ENCODE measurements at regions not wholly inside any gene's neighbourhood (a gene's known extent, or its start where the extent isn't known, plus 50 kb on each side); places are given as distances from the start of the nearest gene placed in this dataset.

DNA sequence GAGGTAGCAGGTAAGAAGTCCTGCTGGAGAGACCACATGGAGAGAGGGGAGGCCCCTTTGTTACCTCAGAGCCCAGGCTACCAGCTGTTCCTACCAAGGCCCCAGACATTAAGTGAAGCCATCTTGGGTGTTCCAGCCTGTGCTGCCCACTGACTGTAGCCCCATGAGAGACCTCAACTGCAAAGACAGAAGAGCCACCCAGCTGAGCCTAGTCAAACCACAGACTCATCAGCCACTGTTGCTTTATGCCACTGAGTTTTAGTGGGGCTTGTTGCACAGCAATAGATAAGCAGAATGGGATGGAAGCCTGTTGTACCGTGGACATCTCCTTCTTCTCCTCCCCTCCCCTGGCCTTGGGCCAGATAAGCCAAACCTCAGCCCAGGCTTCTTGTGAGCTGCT is 83.9 kb downstream of the ADRA2C start:
- DNase-seq (ENCODE audit: unreplicated experiment) = no peak
- no peaks in the 10 kb centered on the region for H3K9me3 Mint-ChIP-seq (ENCODE audit: unreplicated experiment)
- H3K27me3 Mint-ChIP-seq (ENCODE audit: insufficient read depth, unreplicated experiment) = peaks cover 55% of the 10 kb centered on the region
- no peaks in the 10 kb centered on the region for H3K4me1 Mint-ChIP-seq (ENCODE audit: insufficient read depth, unreplicated experiment)
- no TSS peak for BruUV-seq (replicated peaks)
- TF ChIP-seq, protein P1, sequence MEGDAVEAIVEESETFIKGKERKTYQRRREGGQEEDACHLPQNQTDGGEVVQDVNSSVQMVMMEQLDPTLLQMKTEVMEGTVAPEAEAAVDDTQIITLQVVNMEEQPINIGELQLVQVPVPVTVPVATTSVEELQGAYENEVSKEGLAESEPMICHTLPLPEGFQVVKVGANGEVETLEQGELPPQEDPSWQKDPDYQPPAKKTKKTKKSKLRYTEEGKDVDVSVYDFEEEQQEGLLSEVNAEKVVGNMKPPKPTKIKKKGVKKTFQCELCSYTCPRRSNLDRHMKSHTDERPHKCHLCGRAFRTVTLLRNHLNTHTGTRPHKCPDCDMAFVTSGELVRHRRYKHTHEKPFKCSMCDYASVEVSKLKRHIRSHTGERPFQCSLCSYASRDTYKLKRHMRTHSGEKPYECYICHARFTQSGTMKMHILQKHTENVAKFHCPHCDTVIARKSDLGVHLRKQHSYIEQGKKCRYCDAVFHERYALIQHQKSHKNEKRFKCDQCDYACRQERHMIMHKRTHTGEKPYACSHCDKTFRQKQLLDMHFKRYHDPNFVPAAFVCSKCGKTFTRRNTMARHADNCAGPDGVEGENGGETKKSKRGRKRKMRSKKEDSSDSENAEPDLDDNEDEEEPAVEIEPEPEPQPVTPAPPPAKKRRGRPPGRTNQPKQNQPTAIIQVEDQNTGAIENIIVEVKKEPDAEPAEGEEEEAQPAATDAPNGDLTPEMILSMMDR (IDR thresholded peaks at IDR 0.05; ENCODE audit: unreplicated experiment) = no peak
- ChIA-PET POLR2A (no interaction called here), CTCF (no interaction called here)
- H3K4me3 Mint-ChIP-seq (ENCODE audit: unreplicated experiment) = no peak overlapping the region
- intact Hi-C loops (cut with micrococcal nuclease) = no loop called here
- no peak overlapping the region for H3K27ac Mint-ChIP-seq (ENCODE audit: low read depth, unreplicated experiment)
- no peaks in the 10 kb centered on the region for H3K36me3 Mint-ChIP-seq (ENCODE audit: insufficient read depth, unreplicated experiment)

DNA sequence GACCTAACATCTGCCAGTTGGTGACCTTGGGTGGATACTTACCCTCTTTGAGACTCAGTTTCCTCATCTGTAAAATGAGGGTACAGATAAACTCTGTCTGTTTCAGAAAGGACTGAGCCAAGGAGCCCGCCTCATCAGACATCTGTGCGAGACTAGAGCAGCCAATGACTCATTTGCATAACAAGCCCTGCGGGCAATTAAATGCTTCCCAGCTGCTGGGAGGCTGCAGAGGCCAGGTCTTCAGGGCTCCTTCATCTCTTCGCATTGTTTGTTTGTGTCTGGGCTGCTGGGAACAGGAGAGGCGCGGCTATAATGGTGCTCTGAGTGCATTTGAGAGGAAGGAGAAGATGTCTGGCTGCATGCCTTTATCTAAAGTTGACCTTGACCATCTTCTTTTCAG is 85.0 kb downstream of the ADRA2C start:
- ChIA-PET CTCF (no interaction called here), POLR2A (no interaction called here)
- Mint-ChIP-seq H3K27me3 (ENCODE audit: insufficient read depth, unreplicated experiment) (peaks cover 55% of the 10 kb centered on the region), H3K4me3 (ENCODE audit: unreplicated experiment) (no peak overlapping the region), H3K27ac (ENCODE audit: low read depth, unreplicated experiment) (no peak overlapping the region), H3K36me3 (ENCODE audit: insufficient read depth, unreplicated experiment) (no peaks in the 10 kb centered on the region), H3K4me1 (ENCODE audit: insufficient read depth, unreplicated experiment) (no peaks in the 10 kb centered on the region), H3K9me3 (ENCODE audit: unreplicated experiment) (no peaks in the 10 kb centered on the region)
- DNase-seq (ENCODE audit: unreplicated experiment) = peak; percentile 44
- TF ChIP-seq, protein P1 (IDR thresholded peaks at IDR 0.05; ENCODE audit: unreplicated experiment) = no peak
- intact Hi-C loops (cut with micrococcal nuclease) = no loop called here
- no TSS peak for BruUV-seq (replicated peaks)

GRCh38 chr4:3851881-3852280 is 85.7 kb downstream of the ADRA2C start:
- ChIA-PET CTCF (interaction anchor here (0.7 kb wide), 1 partner anchor 365 kb away, joined by 3 read pairs; no protein-coding TSS in a partner anchor), POLR2A (no interaction called here)
- Mint-ChIP-seq H3K36me3 (ENCODE audit: insufficient read depth, unreplicated experiment) (no peaks in the 10 kb centered on the region), H3K4me1 (ENCODE audit: insufficient read depth, unreplicated experiment) (no peaks in the 10 kb centered on the region), H3K27me3 (ENCODE audit: insufficient read depth, unreplicated experiment) (peaks cover 55% of the 10 kb centered on the region), H3K27ac (ENCODE audit: low read depth, unreplicated experiment) (no peak overlapping the region), H3K4me3 (ENCODE audit: unreplicated experiment) (no peak overlapping the region), H3K9me3 (ENCODE audit: unreplicated experiment) (no peaks in the 10 kb centered on the region)
- no peak for DNase-seq (ENCODE audit: unreplicated experiment)
- TF ChIP-seq, protein P1 (IDR thresholded peaks at IDR 0.05; ENCODE audit: unreplicated experiment) = no peak
- intact Hi-C loops (cut with micrococcal nuclease) = no loop called here
- no TSS peak for BruUV-seq (replicated peaks)

DNA sequence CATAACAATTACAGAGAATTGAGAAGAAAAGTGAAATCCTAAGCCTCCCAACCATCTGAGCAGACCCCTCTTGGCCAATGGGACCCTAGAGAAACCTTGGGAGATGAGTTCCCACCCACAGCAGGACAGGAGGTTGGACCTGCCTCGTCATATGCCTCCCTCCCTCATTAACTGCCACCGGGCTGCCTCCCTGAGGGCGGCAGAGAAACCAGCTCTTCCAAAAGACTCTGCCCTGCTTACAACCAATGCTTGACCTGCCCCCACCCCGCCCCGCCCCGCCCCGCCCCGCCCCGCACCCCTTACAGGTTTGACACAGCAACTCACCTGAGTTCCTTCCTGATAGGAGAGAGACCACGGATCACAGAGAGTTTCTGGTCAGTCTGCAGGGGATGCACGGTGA is 86.1 kb downstream of the ADRA2C start:
- H3K4me1 Mint-ChIP-seq (ENCODE audit: insufficient read depth, unreplicated experiment) = no peaks in the 10 kb centered on the region
- peaks cover 54% of the 10 kb centered on the region for H3K27me3 Mint-ChIP-seq (ENCODE audit: insufficient read depth, unreplicated experiment)
- no peaks in the 10 kb centered on the region for H3K9me3 Mint-ChIP-seq (ENCODE audit: unreplicated experiment)
- CTCF ChIA-PET = interaction anchor here (0.6 to 0.7 kb wide), 2 partner anchors 366 to 843 kb away, joined by 3 to 4 read pairs; no protein-coding TSS in a partner anchor
- no peaks in the 10 kb centered on the region for H3K36me3 Mint-ChIP-seq (ENCODE audit: insufficient read depth, unreplicated experiment)
- DNase-seq (ENCODE audit: unreplicated experiment) = no peak
- H3K4me3 Mint-ChIP-seq (ENCODE audit: unreplicated experiment) = no peak overlapping the region
- intact Hi-C loops (cut with micrococcal nuclease) = no loop called here
- TF ChIP-seq, protein P1 (IDR thresholded peaks at IDR 0.05; ENCODE audit: unreplicated experiment) = no peak
- BruUV-seq (replicated peaks) = no TSS peak
- POLR2A ChIA-PET = no interaction called here
- H3K27ac Mint-ChIP-seq (ENCODE audit: low read depth, unreplicated experiment) = no peak overlapping the region
